GM23338 (cell line): ENCODE measurements at regions not wholly inside any gene's neighbourhood (a gene's known extent, or its start where the extent isn't known, plus 50 kb on each side); places are given as distances from the start of the nearest gene placed in this dataset.

Source experiments
- ATAC-seq: fragments of 200-7000 bp; cut with Tn5 transposase; 3 replicates; pipeline ENCODE4 v1.9.1; 2020
- DNase-seq: peaks from one replicate; pipeline ENCODE4 v3.0.0-alpha.2; 2015; ENCODE audit warnings: low spot score
- H2AFZ ChIP-seq: fragments of 200-600 bp; sonication (generic); 2 replicates; pipeline ENCODE4 v1.8.0; 2016; ENCODE audit warnings: antibody characterized with exemption, mild to moderate bottlenecking, moderate library complexity
- H3F3A ChIP-seq: fragments of 200-600 bp; sonication (generic); replicated peaks from 2 replicates; pipeline ENCODE4 v1.8.0; 2017; ENCODE audit warnings: antibody characterized with exemption, mixed run types, low read depth
- H3K27ac ChIP-seq: fragments of 200-600 bp; sonication (generic); 2 replicates; pipeline ENCODE4 v1.6.1; 2016; ENCODE audit warnings: low read depth
- H3K27me3 ChIP-seq: fragments of 200-600 bp; sonication (generic); 2 replicates; pipeline ENCODE4 v1.8.0; 2016; ENCODE audit warnings: mild to moderate bottlenecking, mixed run types, moderate library complexity; ENCODE audit not compliant: insufficient read depth
- H3K36me3 ChIP-seq: fragments of 200-600 bp; sonication (generic); 2 replicates; pipeline ENCODE4 v1.8.0; 2016; ENCODE audit warnings: mild to moderate bottlenecking; ENCODE audit not compliant: insufficient read depth
- H3K4me1 ChIP-seq: fragments of 200-600 bp; sonication (generic); 2 replicates; pipeline ENCODE4 v1.8.0; 2016; ENCODE audit warnings: mild to moderate bottlenecking, moderate library complexity; ENCODE audit not compliant: insufficient read depth
- H3K4me2 ChIP-seq: fragments of 200-600 bp; sonication (generic); 2 replicates; pipeline ENCODE4 v1.7.1; 2017; ENCODE audit warnings: mixed run types
- H3K4me3 ChIP-seq: fragments of 200-600 bp; sonication (generic); 2 replicates; pipeline ENCODE4 v1.6.1; 2016; ENCODE audit warnings: mixed run types
- H3K79me2 ChIP-seq: fragments of 200-600 bp; sonication (generic); replicated peaks from 2 replicates; pipeline ENCODE4 v1.8.0; 2017; ENCODE audit warnings: mild to moderate bottlenecking; ENCODE audit not compliant: insufficient read depth
- H3K9me2 ChIP-seq: fragments of 200-600 bp; sonication (generic); 2 replicates; pipeline ENCODE4 v1.8.0; 2017; ENCODE audit not compliant: insufficient read depth
- H4K20me1 ChIP-seq: fragments of 200-600 bp; sonication (generic); replicated peaks from 2 replicates; pipeline ENCODE4 v1.8.0; 2017; ENCODE audit warnings: mild to moderate bottlenecking; ENCODE audit not compliant: insufficient read depth
- H3K27ac Mint-ChIP-seq: 2 replicates; pipeline ENCODE4 v1.8.0; 2020; ENCODE audit warnings: inconsistent platforms, mild to moderate bottlenecking, moderate library complexity, mixed read lengths
- H3K27me3 Mint-ChIP-seq: 3 replicates; pipeline ENCODE4 v1.8.0; 2022; ENCODE audit warnings: low read depth, mild to moderate bottlenecking, moderate library complexity, mixed read lengths, inconsistent platforms; ENCODE audit not compliant: insufficient read depth, poor library complexity
- H3K36me3 Mint-ChIP-seq: 3 replicates; pipeline ENCODE4 v1.8.0; 2021; ENCODE audit warnings: low read depth, mild to moderate bottlenecking, inconsistent platforms, moderate library complexity, mixed read lengths
- H3K4me1 Mint-ChIP-seq: 3 replicates; pipeline ENCODE4 v1.8.0; 2020; ENCODE audit warnings: mild to moderate bottlenecking, inconsistent platforms, mixed read lengths
- H3K4me3 Mint-ChIP-seq: 3 replicates; pipeline ENCODE4 v1.8.0; 2021; ENCODE audit warnings: moderate library complexity, mild to moderate bottlenecking, inconsistent platforms, mixed read lengths
- H3K9me3 Mint-ChIP-seq: 3 replicates; pipeline ENCODE4 v1.8.0; 2020; ENCODE audit warnings: moderate library complexity, mild to moderate bottlenecking, inconsistent platforms, mixed read lengths
- EZH2 ChIP-seq: fragments of 200-600 bp; sonication (generic); IDR thresholded peaks from one replicate; pipeline ENCODE4 v1.8.0; 2017; ENCODE audit warnings: antibody characterized with exemption, mild to moderate bottlenecking, low read depth; ENCODE audit not compliant: unreplicated experiment
- EZH2phosphoT487 ChIP-seq: fragments of 200-600 bp; sonication (generic); IDR thresholded peaks from one replicate; pipeline ENCODE4 v1.8.1; 2018; ENCODE audit warnings: antibody characterized with exemption; ENCODE audit not compliant: unreplicated experiment
- JUNB ChIP-seq: IDR thresholded peaks from one replicate; pipeline ENCODE4 v1.6.1; 2016; ENCODE audit warnings: antibody characterized with exemption; ENCODE audit not compliant: unreplicated experiment
- POLR2AphosphoS5 ChIP-seq: IDR thresholded peaks from 2 replicates; pipeline ENCODE4 v1.6.1; 2016; ENCODE audit warnings: antibody characterized with exemption, low read depth
- ZNF114 ChIP-seq: fragments of 250-450 bp; sonication (Bioruptor Pico); IDR thresholded peaks from 2 replicates; pipeline ENCODE4 v1.5.0; 2020; ENCODE audit warnings: mild to moderate bottlenecking, moderate library complexity
- ZNF331 ChIP-seq: fragments of 250-450 bp; sonication (Bioruptor Pico); IDR thresholded peaks from 2 replicates; pipeline ENCODE4 v1.5.0; 2020; ENCODE audit warnings: low read depth, mild to moderate bottlenecking, moderate library complexity
- TF ChIP-seq, protein P1 (sequence below): IDR thresholded peaks from 2 replicates; pipeline ENCODE4 v1.6.1; 2016; ENCODE audit warnings: antibody characterized with exemption
- TF ChIP-seq, protein P2 (sequence below): IDR thresholded peaks from one replicate; pipeline ENCODE4 v1.6.1; 2018; ENCODE audit warnings: antibody characterized with exemption; ENCODE audit not compliant: unreplicated experiment
- TF ChIP-seq, protein P3 (sequence below): fragments of 250-450 bp; sonication (Bioruptor Pico); IDR thresholded peaks from 2 replicates; pipeline ENCODE4 v1.5.0; 2020; ENCODE audit warnings: mild to moderate bottlenecking, moderate library complexity
- TF ChIP-seq, protein P4 (sequence below), 2 experiments: fragments of 200-600 bp in 1 of 2; sonication (generic) in 1 of 2; conservative IDR thresholded peaks; 2 replicates each; pipeline versions ENCODE4 v1.5.1 to v1.6.1; 2016 to 2017; ENCODE audit warnings: antibody characterized with exemption in 2 of 2, low read depth in 2 of 2, mild to moderate bottlenecking in 2 of 2, moderate library complexity in 1 of 2

DNA sequence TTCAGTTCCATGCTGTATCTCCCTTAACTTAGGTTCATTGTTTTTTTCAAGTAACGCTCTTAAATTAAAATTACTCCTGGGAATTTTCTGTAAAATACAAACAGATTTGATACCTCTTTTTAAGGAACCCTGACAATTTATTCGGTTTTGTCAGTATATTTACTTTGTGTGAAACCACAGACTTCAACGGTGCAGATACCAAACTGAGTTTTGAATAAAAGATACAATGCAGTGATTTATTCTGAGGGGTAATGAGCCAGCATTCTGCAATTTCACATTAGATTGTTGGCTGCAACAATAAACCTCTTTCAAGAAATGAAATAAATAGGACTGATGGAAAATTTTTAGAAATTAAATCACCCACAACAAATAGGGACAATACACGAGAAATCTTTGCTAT is 308.6 kb upstream of the EDIL3 start:
- Histone ChIP-seq H3K4me1 (no peaks in the 10 kb centered on the region), H3F3A (no peaks in the 10 kb centered on the region), H3K79me2 (no peaks in the 10 kb centered on the region), H3K4me2 (no peak overlapping the region), H3K27ac (no peak overlapping the region), H3K9me2 (0 out of 2 replicates have a peak, but pooled peaks cover 4% of the 10 kb centered on the region), H3K36me3 (no peaks in the 10 kb centered on the region), H4K20me1 (no peaks in the 10 kb centered on the region), H3K27me3 (no peaks in the 10 kb centered on the region), H2AFZ (no peak overlapping the region), H3K4me3 (no peak overlapping the region)
- DNase-seq (no peak), ATAC-seq (no peak)
- Mint-ChIP-seq H3K4me3 (no peak overlapping the region), H3K4me1 (no peaks in the 10 kb centered on the region), H3K27me3 (no peaks in the 10 kb centered on the region), H3K36me3 (peaks cover 10% of the 10 kb centered on the region), H3K27ac (no peak overlapping the region), H3K9me3 (peaks cover 7% of the 10 kb centered on the region)
- TF ChIP-seq EZH2 (no peak), ZNF114 (CRISPR knock-in tag) (no peak), POLR2AphosphoS5 (no peak), JUNB (no peak), EZH2phosphoT487 (no peak), ZNF331 (no peak)
- TF ChIP-seq, protein P1, sequence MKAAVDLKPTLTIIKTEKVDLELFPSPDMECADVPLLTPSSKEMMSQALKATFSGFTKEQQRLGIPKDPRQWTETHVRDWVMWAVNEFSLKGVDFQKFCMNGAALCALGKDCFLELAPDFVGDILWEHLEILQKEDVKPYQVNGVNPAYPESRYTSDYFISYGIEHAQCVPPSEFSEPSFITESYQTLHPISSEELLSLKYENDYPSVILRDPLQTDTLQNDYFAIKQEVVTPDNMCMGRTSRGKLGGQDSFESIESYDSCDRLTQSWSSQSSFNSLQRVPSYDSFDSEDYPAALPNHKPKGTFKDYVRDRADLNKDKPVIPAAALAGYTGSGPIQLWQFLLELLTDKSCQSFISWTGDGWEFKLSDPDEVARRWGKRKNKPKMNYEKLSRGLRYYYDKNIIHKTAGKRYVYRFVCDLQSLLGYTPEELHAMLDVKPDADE: no peak
- TF ChIP-seq, protein P2, sequence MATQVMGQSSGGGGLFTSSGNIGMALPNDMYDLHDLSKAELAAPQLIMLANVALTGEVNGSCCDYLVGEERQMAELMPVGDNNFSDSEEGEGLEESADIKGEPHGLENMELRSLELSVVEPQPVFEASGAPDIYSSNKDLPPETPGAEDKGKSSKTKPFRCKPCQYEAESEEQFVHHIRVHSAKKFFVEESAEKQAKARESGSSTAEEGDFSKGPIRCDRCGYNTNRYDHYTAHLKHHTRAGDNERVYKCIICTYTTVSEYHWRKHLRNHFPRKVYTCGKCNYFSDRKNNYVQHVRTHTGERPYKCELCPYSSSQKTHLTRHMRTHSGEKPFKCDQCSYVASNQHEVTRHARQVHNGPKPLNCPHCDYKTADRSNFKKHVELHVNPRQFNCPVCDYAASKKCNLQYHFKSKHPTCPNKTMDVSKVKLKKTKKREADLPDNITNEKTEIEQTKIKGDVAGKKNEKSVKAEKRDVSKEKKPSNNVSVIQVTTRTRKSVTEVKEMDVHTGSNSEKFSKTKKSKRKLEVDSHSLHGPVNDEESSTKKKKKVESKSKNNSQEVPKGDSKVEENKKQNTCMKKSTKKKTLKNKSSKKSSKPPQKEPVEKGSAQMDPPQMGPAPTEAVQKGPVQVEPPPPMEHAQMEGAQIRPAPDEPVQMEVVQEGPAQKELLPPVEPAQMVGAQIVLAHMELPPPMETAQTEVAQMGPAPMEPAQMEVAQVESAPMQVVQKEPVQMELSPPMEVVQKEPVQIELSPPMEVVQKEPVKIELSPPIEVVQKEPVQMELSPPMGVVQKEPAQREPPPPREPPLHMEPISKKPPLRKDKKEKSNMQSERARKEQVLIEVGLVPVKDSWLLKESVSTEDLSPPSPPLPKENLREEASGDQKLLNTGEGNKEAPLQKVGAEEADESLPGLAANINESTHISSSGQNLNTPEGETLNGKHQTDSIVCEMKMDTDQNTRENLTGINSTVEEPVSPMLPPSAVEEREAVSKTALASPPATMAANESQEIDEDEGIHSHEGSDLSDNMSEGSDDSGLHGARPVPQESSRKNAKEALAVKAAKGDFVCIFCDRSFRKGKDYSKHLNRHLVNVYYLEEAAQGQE: no peak
- TF ChIP-seq, protein P3, sequence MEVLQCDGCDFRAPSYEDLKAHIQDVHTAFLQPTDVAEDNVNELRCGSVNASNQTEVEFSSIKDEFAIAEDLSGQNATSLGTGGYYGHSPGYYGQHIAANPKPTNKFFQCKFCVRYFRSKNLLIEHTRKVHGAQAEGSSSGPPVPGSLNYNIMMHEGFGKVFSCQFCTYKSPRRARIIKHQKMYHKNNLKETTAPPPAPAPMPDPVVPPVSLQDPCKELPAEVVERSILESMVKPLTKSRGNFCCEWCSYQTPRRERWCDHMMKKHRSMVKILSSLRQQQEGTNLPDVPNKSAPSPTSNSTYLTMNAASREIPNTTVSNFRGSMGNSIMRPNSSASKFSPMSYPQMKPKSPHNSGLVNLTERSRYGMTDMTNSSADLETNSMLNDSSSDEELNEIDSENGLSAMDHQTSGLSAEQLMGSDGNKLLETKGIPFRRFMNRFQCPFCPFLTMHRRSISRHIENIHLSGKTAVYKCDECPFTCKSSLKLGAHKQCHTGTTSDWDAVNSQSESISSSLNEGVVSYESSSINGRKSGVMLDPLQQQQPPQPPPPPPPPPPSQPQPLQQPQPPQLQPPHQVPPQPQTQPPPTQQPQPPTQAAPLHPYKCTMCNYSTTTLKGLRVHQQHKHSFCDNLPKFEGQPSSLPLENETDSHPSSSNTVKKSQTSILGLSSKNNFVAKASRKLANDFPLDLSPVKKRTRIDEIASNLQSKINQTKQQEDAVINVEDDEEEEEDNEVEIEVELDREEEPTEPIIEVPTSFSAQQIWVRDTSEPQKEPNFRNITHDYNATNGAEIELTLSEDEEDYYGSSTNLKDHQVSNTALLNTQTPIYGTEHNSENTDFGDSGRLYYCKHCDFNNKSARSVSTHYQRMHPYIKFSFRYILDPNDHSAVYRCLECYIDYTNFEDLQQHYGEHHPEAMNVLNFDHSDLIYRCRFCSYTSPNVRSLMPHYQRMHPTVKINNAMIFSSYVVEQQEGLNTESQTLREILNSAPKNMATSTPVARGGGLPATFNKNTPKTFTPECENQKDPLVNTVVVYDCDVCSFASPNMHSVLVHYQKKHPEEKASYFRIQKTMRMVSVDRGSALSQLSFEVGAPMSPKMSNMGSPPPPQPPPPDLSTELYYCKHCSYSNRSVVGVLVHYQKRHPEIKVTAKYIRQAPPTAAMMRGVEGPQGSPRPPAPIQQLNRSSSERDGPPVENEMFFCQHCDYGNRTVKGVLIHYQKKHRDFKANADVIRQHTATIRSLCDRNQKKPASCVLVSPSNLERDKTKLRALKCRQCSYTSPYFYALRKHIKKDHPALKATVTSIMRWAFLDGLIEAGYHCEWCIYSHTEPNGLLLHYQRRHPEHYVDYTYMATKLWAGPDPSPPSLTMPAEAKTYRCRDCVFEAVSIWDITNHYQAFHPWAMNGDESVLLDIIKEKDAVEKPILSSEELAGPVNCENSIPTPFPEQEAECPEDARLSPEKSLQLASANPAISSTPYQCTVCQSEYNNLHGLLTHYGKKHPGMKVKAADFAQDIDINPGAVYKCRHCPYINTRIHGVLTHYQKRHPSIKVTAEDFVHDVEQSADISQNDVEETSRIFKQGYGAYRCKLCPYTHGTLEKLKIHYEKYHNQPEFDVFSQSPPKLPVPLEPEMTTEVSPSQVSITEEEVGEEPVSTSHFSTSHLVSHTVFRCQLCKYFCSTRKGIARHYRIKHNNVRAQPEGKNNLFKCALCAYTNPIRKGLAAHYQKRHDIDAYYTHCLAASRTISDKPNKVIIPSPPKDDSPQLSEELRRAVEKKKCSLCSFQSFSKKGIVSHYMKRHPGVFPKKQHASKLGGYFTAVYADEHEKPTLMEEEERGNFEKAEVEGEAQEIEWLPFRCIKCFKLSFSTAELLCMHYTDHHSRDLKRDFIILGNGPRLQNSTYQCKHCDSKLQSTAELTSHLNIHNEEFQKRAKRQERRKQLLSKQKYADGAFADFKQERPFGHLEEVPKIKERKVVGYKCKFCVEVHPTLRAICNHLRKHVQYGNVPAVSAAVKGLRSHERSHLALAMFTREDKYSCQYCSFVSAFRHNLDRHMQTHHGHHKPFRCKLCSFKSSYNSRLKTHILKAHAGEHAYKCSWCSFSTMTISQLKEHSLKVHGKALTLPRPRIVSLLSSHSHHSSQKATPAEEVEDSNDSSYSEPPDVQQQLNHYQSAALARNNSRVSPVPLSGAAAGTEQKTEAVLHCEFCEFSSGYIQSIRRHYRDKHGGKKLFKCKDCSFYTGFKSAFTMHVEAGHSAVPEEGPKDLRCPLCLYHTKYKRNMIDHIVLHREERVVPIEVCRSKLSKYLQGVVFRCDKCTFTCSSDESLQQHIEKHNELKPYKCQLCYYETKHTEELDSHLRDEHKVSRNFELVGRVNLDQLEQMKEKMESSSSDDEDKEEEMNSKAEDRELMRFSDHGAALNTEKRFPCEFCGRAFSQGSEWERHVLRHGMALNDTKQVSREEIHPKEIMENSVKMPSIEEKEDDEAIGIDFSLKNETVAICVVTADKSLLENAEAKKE (CRISPR knock-in tag): no peak
- TF ChIP-seq, protein P4, sequence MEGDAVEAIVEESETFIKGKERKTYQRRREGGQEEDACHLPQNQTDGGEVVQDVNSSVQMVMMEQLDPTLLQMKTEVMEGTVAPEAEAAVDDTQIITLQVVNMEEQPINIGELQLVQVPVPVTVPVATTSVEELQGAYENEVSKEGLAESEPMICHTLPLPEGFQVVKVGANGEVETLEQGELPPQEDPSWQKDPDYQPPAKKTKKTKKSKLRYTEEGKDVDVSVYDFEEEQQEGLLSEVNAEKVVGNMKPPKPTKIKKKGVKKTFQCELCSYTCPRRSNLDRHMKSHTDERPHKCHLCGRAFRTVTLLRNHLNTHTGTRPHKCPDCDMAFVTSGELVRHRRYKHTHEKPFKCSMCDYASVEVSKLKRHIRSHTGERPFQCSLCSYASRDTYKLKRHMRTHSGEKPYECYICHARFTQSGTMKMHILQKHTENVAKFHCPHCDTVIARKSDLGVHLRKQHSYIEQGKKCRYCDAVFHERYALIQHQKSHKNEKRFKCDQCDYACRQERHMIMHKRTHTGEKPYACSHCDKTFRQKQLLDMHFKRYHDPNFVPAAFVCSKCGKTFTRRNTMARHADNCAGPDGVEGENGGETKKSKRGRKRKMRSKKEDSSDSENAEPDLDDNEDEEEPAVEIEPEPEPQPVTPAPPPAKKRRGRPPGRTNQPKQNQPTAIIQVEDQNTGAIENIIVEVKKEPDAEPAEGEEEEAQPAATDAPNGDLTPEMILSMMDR (conservative IDR thresholded peaks at IDR 0.05; ENCODE audit: low read depth in 2 of 2): no peak
